Activated T-cell treated with anti-CD3 and anti-CD28 coated beads for 24 hours (primary cell): ENCODE measurements at regions not wholly inside any gene's neighbourhood (a gene's known extent, or its start where the extent isn't known, plus 50 kb on each side); places are given as distances from the start of the nearest gene placed in this dataset.

Experiments
- DNase-seq: peaks from one replicate; pipeline ENCODE4 v3.0.0-alpha.2; 2020; ENCODE audit warnings: low read depth

DNA sequence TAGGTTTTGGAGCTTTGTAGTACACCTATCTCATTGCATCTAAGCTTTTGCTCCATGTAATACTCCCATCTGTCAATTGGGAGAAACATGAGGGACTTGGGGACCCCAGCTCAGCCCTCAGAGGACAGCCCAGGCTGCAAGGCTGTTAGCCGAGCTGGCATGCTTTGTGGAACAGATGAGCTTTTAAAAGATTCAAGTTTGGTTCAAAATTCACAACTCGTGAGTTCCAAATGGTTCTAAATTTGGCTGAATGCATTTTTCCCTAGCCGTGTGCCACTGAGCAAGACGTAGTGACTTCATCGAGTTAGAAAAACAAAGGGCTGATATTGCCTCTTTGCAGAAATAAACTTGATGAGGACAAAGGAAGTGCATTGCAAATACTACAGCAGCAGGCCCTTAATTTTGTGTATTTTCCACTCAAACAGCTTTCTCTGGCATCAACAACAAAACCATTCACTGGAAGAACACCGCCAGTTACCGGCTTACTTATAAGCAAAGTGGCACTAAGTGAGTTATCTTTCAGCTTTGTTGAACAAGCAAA lies 165.0 kb upstream of the HS3ST1 start:
- DNase-seq: no peak

DNA sequence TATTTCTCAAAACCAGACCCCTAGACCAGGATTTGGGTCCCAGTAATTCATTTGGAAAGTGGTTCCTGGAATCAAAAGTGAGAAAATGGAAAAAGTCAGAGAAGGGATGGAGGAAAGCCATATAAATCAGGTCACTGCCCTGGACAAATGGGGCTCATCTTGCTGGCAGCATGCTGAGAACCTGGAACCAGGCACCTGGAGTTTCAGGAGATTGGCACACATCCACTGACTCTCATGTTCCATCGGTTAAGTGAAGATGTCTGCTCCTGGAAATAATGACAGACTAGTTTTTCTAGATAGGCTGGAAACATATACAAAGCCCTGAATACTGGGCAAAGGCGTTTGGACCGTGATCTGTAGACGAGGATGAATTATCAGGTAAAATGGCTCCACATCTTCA lies 163.6 kb upstream of the HS3ST1 start:
- DNase-seq: no peak

DNA sequence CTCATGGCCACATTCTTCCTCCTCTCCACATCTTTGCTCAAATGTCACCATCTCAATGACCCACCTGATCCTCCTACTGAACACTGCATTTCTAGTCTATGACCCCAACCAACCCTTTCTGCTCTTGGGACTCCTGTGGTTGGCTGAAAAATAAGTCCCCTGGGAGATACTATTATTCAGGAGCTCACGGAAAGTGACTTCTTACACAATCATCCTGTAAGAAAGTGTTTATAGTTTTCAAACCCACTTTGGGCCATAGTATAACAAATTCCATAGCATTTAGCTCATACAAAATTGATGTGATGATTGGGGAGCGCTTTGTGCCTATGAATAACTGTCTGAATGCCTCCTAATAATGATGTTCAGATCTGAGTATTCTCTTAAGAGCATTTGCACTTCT lies 161.4 kb upstream of the HS3ST1 start:
- DNase-seq: no peak

DNA sequence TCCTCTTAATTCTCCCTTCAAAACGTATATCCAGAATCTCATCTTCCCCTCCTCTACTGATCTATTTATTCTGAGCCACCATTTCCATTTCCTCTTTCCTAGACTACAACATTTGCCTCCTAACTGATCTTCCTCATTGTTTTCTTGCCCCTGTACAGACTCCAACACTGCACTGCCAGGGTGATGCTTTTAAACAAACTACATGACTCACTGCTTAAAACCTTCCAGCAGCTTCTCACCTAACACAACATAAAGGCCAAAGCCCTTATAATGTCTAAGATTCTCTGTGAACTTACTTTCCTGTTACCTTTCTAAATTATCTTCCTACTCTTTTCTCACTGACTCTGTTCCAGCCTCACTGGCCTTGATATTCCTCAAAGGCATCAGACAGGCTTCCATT lies 161.0 kb upstream of the HS3ST1 start:
- no peak for DNase-seq

DNA sequence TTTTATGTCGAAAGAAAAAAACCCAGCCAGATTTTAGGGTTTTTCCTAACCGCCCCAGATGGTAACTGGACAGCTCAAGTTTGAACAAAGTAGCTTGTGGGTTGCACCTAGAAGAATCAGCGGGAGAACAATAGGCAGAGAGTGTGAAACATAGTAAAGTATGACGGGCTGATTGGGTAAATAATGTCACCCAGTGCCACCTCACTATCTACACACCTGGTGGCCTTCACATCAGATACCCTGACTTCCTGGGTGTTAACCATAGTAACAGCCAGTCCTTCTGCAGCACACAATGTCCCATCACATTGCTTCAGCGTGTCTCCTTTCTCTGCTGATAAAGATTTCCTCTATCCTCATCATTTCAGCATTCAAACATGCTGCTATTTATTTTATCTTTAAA lies 159.1 kb upstream of the HS3ST1 start:
- DNase-seq: no peak

DNA sequence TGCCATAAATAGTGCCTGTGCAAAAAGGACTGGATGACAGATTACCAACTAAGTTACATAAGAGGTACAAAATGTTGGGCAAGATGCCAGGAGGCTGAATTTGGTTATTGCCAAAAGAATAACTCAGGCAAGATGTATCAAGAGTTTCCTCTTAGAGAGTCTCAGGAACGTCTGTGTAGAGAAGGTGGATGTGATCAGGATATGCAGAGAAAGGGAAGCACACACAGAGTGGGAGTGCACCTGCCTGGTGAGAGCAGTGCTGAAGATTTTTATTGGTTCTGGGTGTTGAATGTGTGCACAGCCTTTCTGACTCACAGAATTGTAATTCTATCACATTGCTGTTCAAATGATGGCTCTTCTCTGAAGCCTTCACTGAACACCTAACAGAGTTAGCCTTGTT lies 156.8 kb upstream of the HS3ST1 start:
- no peak for DNase-seq

DNA sequence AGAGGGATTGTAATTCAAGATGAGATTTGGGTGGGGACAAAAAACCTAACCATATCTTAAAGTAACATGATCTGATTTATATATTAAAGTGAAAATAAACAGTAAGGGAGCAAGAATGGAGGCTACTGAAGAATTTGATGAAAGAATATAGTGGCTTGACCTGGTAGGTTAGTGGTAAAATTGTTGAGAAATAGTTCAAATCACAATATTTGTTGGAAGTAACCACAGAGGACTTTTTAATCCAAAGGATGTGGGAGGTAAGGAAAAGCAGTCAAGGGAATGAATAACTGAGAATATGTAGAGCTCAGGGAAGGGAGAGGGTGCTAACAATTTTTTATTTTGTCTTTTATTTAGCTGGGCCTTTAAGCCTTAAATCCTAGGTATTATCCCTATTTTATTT lies 139.8 kb upstream of the HS3ST1 start:
- DNase-seq: no peak

DNA sequence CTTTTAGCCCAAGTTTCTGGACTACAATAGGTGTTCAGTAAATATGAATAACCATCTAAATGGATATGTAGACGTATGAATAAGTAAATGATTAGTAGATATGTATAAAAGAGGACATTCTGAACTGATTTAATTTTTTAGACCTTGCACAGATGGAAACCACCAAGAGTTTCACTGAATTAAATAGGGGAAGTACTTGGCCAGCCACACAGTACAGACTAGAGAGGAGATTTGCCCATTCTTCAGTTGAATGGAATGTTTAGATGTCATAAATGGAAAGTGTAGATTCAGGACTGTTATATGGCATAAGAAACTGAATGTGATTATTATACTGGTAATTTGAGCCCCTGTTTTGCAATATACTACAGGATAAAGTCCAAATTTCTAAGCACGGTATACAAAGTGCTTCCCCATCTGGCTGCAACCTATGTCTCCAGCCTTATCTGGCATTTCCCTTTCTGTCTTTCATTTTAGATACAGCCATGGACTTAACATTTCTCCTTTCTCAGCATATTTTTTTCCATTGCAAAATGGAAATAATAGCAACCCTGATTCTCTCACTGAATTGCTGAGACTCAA lies 137.8 kb upstream of the HS3ST1 start:
- DNase-seq: no peak

DNA sequence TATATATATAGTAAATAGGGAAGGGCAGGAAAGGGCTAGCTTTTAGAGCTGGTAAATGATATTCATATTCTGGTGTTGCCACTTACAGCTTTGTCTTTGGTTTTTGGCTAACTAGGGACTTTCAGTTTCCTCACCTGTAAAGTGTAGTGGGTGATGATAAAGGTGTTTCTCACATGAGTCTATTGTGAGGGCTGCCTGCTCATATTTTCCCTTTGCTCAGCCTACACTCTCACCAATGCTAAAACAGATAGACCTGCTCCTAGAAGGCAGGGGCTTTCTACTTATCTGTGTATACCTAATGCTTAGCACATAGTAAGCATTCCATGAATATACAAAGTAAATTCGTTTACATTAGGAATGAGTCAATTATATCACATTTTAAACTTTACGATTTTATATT lies 137.2 kb upstream of the HS3ST1 start:
- DNase-seq: no peak

DNA sequence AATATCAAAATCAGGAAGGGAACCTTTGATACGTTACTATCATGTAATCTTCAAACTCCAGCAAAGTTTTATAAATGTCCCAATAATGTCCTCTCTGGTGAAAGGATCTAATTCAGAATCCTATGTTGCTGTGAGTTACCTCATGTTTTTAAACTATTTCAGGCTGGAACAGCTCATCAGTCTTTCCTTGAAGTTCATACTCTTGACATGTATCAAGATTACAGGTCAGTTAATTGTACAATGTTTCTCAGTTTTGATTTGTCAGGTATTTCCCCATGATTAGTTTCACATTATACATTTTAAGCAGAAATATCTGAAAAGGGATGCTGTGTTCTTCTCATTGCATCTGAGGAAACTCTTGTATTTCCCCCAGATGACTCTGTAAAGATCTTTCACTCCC lies 136.5 kb upstream of the HS3ST1 start:
- DNase-seq: no peak

DNA sequence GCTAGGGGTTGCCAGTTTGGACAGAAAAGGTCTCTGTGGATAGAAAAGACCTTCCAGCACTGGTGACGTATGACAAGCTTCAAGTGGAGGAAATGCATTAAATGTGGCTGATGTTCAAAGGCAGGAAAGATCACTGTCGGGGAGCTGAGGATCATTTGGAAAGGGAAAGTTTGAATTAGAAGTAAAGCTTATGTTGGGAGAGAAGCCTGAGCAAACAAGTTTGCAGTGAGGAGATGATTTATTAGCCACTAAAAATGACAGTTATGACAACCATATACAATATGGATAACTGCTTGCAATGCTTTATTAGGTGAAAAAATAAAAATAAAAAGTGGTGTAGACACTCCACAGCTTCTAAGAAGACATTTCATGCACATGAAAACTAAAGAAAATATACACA lies 135.3 kb upstream of the HS3ST1 start:
- DNase-seq: no peak

DNA sequence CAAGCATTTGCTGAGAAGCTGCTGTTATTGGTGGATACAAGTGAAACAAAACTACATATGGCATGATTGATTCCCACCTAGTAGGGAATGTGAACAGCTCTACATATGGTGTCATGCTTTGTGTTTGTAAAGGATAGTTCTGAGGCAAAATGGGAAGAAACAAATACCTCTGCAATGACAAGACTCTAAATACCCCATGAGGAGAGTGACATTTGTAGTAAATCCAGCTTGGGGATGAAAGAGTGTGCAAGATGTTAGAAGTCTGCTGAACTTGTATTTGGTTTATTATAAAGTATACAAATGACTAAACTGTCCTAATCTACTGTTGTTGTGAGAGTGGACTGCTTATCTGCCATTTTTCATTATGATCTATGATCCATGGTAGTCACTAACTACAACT lies 120.8 kb upstream of the HS3ST1 start:
- no peak for DNase-seq

DNA sequence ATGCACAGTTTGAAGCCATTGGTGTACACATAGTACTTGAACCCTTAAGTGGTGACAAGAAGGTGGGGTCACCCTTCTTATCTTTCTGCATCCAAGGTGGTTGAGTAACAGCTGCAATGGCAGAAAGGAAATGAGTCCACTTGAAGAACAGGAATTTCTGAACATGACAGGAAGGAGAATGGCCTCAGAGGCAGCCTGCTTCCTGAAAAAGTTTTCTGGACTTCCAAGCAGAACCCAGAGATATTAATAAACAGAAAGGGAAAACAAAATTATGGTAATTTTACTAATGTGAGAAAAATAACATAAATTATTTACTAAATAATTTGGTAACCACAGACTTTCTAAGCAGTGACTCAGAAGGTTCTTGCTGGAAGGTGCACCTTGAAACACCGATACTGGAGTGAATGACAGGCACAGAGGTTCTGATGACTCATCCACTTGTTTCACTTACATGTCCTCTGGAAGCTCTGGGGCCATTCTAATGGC lies 119.9 kb upstream of the HS3ST1 start:
- DNase-seq: no peak

DNA sequence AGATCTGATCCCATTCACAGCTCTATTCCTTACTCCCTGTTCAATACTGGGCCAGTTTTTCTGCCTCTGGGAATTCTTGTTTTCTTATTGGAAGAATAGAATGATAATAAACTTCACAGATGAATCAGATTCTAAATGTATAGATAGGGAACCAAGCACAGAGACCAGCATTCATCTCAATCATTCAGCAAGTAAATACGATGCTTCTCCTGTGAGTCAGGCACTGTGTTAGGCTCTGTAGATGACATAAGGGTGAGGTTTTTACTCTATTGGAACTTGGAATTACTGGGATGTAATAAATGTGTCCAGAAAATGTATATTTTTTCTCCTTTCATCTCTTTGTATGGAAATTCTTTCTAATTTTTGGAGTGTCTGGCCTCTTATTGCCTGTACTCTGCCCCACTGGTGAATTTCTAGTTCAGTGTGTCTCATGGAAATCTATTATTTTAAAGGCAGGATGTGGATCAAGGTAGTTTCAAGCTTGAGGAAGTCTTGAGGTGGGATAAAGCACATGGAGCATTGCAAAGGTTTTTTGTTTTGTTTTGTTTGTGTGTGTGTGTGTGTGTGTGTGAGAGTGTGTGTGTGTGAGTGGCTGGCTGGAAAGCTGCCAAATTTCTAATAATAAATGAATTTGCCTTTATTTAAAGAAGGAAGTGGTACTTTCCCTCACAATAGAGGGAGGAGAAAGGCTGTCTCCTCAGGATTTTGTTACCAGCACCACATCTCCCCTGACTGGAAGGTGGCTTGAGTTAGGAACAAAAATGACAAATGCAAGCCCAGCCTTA lies 117.9 kb upstream of the HS3ST1 start:
- no peak for DNase-seq

DNA sequence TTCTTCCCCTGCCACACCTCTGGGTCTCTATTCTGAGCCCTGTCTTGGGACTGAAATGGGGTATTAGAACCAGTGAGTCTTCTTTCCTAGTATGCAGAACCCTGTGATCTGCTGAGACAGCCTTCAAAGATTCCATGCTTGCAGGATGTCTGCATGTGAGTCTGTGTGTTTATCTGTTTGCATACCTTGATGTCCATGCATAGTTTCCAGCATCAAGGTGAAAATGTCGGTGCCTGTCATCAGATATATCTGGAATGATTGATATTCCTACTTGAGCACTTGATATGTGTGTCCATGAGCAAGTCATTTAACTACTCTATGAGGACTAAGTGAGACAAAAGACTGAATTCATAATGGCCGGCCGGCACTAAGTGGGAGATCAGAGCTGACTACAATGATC lies 117.0 kb upstream of the HS3ST1 start:
- DNase-seq: no peak

DNA sequence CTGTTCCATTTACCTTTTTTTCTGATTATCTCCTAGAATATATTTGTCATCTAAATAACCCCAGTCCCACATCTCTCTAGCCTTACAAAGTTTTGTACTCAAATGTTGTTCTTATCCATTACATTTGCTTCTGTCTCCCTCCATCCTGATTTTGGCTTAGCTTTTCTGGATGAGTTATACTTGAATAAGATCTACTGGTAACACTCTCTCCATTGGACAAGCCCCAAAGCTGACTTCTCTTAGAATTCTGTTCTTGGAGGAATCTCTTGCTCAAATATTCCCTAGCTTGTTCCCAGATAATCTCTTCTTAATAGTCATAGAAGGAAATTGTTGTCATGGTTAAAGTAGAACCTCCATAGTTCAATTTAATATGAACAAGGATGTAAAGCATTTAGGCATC lies 115.5 kb upstream of the HS3ST1 start:
- DNase-seq: no peak

DNA sequence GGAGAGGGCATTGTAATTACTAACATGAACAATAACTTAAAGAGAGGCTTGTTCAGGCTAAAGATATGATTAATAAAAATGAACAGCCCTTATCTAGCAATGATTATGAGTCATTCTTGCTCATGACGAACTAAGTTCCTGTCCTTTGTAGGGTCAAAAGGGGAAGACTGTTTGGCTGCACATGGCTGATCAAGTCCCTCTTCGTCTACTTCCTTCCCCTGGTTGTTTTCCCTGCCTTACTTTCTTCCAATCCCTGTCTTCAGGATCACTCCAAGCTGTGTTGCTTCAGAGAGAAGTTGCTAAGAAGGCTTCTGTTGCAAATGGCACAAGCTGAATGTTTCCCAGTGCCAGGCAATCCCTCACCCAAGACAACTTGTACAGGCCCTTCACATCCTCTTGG lies 115.0 kb upstream of the HS3ST1 start:
- no peak for DNase-seq

DNA sequence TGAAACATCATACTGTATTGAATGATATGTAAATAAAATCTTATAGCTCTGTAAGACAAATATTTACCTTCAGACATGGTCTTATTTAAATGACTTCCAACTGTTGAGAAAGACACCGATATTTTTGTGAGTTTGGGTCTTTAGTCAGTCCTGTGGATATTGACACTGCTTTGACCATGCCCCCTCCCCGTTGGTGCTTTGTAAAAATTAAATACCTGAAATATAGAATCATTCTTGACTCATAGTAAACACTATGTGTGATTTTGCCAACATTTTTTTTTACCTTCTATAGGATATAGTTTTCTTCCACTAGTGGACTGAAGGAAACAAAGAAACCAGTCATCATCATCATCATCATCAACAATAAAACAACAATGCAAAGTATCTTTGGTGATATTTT lies 114.3 kb upstream of the HS3ST1 start:
- no peak for DNase-seq

DNA sequence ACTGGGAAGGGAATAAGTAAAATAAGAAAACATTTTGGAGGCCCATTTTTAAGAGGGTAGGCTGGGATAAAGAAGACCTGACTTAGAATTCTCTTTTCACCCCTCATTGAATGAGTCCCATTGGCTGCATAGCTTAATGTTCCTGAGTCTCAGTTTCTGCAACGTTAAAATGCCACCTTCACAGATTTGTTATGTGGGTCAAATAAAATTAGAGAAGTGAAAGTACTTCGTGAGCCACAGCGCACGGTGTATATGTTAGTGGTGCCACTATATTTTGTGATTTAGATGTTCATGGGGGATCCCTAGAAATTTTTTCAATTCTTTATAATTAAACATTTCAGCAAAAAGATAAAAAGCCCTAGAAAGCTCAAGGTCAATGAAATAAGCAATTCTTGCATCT lies 109.2 kb upstream of the HS3ST1 start:
- no peak for DNase-seq

DNA sequence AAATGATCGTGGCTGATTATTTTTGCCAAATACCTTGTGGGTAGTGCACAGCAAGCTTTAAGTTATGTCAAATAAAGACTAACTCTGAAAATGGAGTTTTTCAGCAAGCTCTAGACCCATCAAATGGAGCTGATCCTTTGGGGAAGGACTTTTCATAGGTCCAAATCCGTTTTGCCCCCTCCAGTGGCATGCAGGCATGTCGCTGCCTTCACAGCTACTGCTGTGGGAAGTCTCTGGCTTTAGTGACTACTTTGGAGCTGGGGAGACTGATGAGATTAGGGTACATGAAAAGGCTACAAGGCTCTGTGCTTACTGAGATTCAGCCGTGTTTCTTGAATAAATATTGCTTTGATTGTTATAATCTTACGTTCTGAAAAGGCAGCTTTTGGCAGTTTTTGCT lies 106.6 kb upstream of the HS3ST1 start:
- DNase-seq: no peak

DNA sequence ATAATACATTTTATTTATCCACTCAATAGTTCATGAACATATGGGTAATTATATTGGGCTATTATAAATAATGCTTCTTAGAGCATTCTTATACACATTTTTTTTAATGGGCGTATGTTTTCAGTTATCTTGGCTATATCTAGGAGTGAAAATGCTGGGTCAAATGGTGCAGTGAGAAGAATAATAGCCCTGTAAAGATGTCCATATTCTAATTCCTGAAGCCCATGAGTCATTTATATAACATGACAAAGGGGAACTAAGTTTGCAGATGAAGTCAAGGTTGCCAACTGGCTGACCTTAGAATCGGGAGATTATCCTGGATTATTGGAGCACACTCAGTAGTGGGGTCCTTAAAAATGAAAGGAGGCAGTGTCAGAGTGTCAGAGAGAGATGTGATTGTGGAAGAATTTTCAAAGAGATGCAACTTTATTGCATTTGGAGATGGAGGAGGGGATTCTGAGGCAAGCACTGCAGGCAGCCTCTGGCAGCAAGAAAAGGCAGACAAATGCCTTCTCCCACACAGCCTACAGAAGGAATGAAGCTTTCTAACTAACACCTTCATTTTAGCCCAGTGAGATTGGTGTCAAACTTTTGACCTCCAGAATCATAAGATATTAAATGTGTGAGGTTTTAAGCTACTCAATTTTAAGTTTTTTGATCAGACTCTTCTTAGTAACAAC lies 106.1 kb upstream of the HS3ST1 start:
- DNase-seq: no peak

DNA sequence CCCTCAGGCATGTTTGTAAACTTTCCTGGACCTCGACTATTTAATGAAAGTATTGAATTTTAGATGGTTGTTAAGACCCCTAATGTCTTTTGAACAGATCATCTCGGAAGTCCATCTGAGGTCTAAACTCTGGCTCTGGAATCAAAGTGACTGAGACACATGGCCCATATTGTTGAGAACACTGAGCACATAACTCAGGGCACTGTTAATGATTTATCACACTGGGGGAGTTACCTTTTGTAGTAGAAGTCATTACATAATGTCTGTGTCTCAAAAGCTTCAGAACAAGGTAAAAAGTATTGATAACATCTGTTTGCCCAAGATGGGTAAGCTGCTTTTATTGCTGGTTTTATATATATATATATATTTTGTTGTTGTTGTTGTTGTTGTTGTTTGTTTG lies 103.4 kb upstream of the HS3ST1 start:
- DNase-seq: no peak

DNA sequence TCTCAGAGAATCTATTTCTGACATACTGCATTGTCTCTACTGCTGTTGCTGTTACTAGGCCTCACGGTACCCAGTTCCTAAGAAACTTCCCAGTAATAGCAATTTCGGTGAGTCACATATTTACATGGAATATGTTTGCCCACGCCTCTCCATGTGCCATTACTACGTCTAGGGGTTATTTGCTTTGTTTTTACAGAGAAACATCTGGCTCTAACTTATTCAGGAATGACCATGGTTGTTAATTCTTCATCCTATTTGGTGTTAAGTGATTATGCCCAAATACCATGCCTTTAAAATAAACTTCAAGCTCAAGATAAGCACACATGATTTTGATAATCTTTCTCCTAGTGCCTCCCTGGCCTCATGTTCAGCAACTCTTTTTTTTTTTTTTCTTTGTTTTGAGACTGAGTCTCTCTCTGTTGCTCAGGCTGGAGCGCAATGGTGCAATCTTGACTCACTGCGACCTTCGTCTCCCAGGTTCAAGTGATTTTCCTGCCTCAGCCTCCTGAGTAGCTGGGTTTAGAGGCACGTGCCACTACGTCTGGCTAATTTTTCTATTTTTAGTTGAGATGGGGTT lies 101.0 kb upstream of the HS3ST1 start:
- DNase-seq: no peak
